RWPE2 (cell line): ENCODE measurements at regions not wholly inside any gene's neighbourhood (a gene's known extent, or its start where the extent isn't known, plus 50 kb on each side); places are given as distances from the start of the nearest gene placed in this dataset.

Experiments
- ATAC-seq: fragments of 200-7000 bp; cut with Tn5 transposase; 3 replicates; pipeline ENCODE4 v1.9.1; 2021; ENCODE audit warnings: low read depth
- DNase-seq: peaks from one replicate; pipeline ENCODE4 v3.0.0-alpha.2; 2020; ENCODE audit warnings: low spot score
- H3K27ac ChIP-seq: fragments of 450-650 bp; 2 replicates; pipeline ENCODE4 v1.5.1; 2017; ENCODE audit warnings: mild to moderate bottlenecking; ENCODE audit not compliant: poor library complexity, severe bottlenecking
- H3K27me3 ChIP-seq: fragments of 250-450 bp; sonication (Bioruptor Pico); 2 replicates; pipeline ENCODE4 v1.5.1; 2021; ENCODE audit warnings: mild to moderate bottlenecking, moderate library complexity; ENCODE audit not compliant: insufficient read depth, poor library complexity, severe bottlenecking
- H3K36me3 ChIP-seq: fragments of 250-450 bp; sonication (Bioruptor Pico); 2 replicates; pipeline ENCODE4 v1.5.1; 2020; ENCODE audit warnings: low read depth, mild to moderate bottlenecking, moderate library complexity
- H3K4me1 ChIP-seq: fragments of 250-450 bp; sonication (Bioruptor Pico); 2 replicates; pipeline ENCODE4 v1.5.1; 2021; ENCODE audit warnings: mild to moderate bottlenecking, moderate library complexity; ENCODE audit not compliant: insufficient read depth, poor library complexity, severe bottlenecking
- H3K4me3 ChIP-seq: fragments of 250-450 bp; sonication (Bioruptor Pico); 2 replicates; pipeline ENCODE4 v1.5.1; 2021; ENCODE audit warnings: mild to moderate bottlenecking, moderate library complexity; ENCODE audit not compliant: severe bottlenecking
- H3K9me3 ChIP-seq: fragments of 250-450 bp; sonication (Bioruptor Pico); 2 replicates; pipeline ENCODE4 v1.5.1; 2021; ENCODE audit warnings: mild to moderate bottlenecking, moderate library complexity; ENCODE audit not compliant: severe bottlenecking
- TF ChIP-seq, protein P1 (sequence below): fragments of 450-650 bp; IDR thresholded peaks from one replicate; pipeline ENCODE4 v1.5.1; 2017; ENCODE audit warnings: mild to moderate bottlenecking, moderate library complexity; ENCODE audit not compliant: poor library complexity, severe bottlenecking

DNA sequence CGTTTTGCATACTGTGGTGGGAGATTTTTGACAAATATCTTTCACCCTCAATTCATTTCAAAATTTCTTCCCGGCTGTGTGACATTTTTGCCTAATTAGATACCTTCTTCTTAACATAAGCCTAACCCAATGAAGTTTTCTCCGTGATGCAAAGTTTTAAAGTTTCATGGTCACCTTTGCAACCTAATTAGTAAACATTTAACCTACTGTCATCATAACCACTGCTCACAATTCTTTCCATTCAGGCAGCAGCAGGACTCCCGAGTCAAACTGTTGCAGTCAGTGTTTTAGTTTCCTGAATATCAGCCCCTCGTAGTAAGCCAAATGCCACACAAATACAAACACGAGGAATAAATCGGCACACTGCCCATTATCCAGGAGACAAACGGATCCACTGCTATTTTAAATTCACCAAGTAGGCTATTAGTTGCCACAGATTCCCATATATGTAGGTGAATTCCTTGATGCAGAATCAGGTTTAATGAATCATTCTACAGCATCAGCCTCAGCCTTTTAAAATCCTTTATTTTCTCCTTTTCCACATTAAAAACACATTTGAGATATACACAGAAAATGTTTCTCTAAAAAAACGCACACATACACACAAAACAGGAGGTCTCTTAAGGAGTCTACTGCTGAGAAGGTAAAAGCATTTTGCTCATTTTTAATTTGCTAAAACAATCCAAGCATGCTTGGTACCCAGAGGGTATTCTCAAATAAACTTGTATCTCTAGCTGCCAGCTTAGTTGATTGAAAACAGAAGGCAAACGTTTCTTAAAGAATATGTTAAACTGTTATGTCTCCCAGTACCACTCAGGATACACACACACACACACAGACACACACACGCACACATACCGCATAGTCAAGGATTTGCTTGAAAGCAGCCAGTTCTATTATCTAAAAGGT lies 106.5 kb upstream of the KCTD1 start:
- Histone ChIP-seq H3K36me3 (no peaks in the 10 kb centered on the region), H3K27me3 (peaks cover 51% of the 10 kb centered on the region), H3K4me1 (peaks cover 9% of the 10 kb centered on the region), H3K4me3 (no peak overlapping the region), H3K9me3 (no peaks in the 10 kb centered on the region), H3K27ac (no peak overlapping the region)
- TF ChIP-seq, protein P1, sequence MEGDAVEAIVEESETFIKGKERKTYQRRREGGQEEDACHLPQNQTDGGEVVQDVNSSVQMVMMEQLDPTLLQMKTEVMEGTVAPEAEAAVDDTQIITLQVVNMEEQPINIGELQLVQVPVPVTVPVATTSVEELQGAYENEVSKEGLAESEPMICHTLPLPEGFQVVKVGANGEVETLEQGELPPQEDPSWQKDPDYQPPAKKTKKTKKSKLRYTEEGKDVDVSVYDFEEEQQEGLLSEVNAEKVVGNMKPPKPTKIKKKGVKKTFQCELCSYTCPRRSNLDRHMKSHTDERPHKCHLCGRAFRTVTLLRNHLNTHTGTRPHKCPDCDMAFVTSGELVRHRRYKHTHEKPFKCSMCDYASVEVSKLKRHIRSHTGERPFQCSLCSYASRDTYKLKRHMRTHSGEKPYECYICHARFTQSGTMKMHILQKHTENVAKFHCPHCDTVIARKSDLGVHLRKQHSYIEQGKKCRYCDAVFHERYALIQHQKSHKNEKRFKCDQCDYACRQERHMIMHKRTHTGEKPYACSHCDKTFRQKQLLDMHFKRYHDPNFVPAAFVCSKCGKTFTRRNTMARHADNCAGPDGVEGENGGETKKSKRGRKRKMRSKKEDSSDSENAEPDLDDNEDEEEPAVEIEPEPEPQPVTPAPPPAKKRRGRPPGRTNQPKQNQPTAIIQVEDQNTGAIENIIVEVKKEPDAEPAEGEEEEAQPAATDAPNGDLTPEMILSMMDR = no peak
- DNase-seq (no peak), ATAC-seq (no peak)

DNA sequence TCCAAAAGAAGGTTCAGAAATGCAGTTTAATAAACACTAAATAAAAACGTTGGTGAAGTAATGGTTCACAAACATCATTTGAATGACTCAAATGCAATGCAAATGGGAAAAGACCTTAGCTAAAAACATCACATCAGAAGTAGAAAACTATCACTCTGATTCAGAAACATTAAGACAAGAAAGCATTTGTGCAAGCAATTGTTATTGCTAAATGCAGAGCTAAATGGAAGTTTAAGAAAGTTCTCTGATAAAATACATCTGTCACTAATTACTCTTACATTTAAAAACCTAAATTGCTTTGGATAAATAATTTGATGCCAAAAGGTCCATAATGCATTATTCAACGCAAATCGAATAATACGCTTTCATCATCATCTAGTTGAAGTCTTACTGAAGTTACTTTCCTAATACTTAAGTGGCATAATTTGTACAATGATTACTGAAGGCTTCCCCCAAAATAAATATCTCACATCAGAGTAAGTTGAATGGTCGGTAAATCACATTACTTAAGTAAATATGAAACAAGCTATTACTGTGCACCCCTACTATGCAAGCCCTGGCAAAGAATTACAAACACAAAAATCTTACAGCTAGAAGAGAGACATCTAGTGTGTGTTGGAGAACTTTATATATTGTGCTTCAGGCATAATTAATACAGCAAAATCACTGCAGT lies 105.7 kb upstream of the KCTD1 start:
- H3K9me3 ChIP-seq = no peaks in the 10 kb centered on the region
- TF ChIP-seq, protein P1 = peak; percentile 27
- H3K4me1 ChIP-seq = peaks cover 9% of the 10 kb centered on the region
- DNase-seq = no peak
- H3K27me3 ChIP-seq = peaks cover 44% of the 10 kb centered on the region
- no peaks in the 10 kb centered on the region for H3K36me3 ChIP-seq
- no peak overlapping the region for H3K27ac ChIP-seq
- no peak for ATAC-seq
- H3K4me3 ChIP-seq = no peak overlapping the region

DNA sequence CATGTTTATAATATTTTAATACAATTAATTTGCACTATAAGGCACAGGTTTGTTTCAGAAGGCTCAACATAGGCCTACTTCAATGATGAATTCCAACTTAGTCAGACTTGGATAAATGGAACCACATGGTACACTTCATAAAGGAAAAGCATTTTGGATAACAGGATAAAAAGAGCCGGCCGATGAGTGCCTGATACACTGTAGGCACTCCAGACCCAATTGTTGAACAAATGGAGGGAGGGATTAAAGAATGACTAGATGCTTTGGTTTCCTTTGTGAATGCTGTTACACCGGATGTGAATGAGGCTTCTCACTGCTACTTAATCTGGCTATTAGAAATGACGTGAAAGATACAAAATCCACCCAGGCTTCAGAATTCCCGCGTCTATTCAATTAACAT lies 104.1 kb upstream of the KCTD1 start:
- no peak overlapping the region for H3K4me3 ChIP-seq
- H3K36me3 ChIP-seq = no peaks in the 10 kb centered on the region
- no peaks in the 10 kb centered on the region for H3K4me1 ChIP-seq
- TF ChIP-seq, protein P1 = no peak
- DNase-seq = no peak
- H3K27me3 ChIP-seq = peaks cover 28% of the 10 kb centered on the region
- no peaks in the 10 kb centered on the region for H3K9me3 ChIP-seq
- no peak for ATAC-seq
- no peak overlapping the region for H3K27ac ChIP-seq

DNA sequence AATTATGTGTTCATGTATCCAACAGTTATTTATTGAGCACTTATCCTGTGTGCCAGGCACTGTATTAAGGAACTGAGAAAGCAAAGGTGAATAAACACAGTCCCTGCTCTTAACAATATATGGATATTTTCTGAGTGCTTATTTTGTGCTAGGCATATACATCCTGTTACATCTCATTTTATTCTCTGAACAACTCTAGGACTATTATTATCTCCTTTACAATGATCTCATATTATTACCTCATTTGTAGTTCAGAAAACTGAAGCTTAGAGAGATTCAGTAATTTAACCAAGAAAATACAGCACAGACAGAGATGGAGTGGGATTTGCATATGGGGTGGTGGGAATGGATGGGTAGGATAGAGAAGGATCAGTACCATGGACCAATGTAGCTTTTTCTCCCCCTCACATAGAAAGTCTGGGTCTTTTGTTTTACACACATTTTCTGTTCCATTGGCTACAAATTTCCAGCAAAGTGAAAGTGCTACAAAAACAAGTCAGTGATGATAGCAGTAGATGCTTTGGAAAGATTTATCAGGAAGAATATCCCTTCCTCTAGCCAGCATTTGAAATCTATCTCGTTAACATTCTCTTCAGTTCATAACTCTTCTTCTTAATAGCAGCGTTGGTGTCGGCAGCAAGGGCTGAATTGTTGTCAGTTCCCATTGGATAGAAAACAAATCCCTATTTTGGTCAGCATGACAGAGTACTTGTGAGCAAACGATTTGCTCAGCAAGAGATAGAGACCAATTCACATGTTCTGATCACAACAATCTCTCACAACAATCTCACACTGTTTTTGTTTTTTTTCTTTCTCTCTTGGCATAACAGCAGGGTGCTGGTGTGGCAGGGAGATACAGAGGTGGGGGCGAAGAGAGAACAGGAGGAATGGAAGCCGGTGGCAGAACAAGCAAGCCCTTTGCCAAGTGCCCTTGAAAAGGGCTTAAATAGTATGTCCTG lies 102.2 kb upstream of the KCTD1 start:
- no peak for DNase-seq
- Histone ChIP-seq H3K4me1 (no peaks in the 10 kb centered on the region), H3K36me3 (no peaks in the 10 kb centered on the region), H3K4me3 (no peak overlapping the region), H3K27ac (no peak overlapping the region), H3K9me3 (no peaks in the 10 kb centered on the region), H3K27me3 (peaks cover 23% of the 10 kb centered on the region)
- TF ChIP-seq, protein P1 = no peak
- ATAC-seq = no peak
